Cerebellar cortex (tissue), 1 donor: ENCODE measurements at regions not wholly inside any gene's neighbourhood (a gene's known extent, or its start where the extent isn't known, plus 50 kb on each side); places are given as distances from the start of the nearest gene placed in this dataset.

ENCODE experiments used
- DNase-seq: peaks from one replicate; pipeline ENCODE4 v3.0.0-alpha.2; 2015; ENCODE audit warnings: low spot score

GRCh38 chr3:168394439-168394838 lies 298.7 kb upstream of the GOLIM4 start:
- DNase-seq = no peak

- no peak for DNase-seq
Observed at GRCh38 chr3:168386301-168386700, 290.6 kb upstream of the GOLIM4 start.

- DNase-seq = no peak
Observed at GRCh38 chr3:168384990-168385389, 289.3 kb upstream of the GOLIM4 start.

GRCh38 chr3:168383573-168383972 lies 287.8 kb upstream of the GOLIM4 start:
- no peak for DNase-seq

DNA sequence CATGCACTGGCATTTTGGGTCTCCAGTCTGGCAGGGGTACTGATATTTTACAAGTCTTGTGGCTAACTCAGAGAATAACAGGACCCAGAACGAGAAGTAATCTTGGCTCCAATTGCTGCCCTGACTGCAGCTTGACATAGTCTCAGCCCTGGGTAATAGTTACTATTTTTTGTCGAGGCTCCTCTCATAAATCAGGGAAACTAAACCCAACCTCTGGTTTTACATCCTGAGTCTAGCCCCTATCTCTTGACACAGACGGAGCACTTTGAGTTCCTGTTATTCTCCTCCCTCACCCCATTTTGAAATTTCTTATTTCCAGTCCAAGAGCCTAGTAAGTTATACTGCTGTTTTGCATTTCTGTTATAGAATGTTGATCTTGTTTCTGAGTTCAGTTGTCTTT lies 276.1 kb upstream of the GOLIM4 start:
- DNase-seq = no peak

GRCh38 chr3:168364967-168365366 lies 269.2 kb upstream of the GOLIM4 start:
- no peak for DNase-seq

GRCh38 chr3:168362661-168363247 lies 267.0 kb upstream of the GOLIM4 start:
- no peak for DNase-seq

DNA sequence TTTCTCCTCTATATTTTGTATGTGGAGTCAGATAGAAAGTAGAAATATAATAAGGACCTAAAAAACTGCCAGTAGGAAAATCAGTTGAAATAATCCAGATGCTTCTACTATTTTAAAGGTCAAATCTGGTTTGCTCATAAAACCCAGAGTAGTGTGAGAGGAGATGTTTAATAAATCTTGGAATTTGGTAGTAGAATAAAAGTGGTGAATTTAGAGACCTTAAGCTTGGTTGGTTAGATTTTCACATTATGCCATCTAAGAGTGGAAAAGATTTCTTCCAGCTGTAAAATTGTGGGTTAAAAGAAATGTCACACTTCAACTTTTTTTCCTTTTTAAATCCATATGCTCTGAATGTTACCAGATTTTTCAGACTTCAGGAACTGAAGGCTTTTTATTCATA lies 266.4 kb upstream of the GOLIM4 start:
- no peak for DNase-seq

DNA sequence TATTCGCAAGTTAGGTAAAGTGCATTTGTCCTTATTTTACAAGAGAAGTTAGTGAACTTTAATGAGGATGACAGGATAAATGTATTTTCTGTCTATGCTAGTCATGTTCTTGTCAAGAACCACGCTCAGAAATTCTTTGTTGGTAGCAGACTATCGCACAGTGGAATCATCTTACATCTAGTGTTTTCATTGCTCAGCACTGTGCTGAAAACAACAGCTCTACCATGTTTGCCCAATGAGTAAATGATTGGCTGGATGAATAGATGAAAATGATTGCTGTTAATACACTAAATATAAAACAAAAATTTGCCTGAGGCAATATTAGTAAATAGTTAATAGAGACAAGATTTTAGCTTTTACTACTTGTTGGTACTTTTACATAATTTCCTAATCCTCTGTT lies 265.3 kb upstream of the GOLIM4 start:
- DNase-seq = no peak

- no peak for DNase-seq
Observed at GRCh38 chr3:168342946-168343850, 247.5 kb upstream of the GOLIM4 start.

DNA sequence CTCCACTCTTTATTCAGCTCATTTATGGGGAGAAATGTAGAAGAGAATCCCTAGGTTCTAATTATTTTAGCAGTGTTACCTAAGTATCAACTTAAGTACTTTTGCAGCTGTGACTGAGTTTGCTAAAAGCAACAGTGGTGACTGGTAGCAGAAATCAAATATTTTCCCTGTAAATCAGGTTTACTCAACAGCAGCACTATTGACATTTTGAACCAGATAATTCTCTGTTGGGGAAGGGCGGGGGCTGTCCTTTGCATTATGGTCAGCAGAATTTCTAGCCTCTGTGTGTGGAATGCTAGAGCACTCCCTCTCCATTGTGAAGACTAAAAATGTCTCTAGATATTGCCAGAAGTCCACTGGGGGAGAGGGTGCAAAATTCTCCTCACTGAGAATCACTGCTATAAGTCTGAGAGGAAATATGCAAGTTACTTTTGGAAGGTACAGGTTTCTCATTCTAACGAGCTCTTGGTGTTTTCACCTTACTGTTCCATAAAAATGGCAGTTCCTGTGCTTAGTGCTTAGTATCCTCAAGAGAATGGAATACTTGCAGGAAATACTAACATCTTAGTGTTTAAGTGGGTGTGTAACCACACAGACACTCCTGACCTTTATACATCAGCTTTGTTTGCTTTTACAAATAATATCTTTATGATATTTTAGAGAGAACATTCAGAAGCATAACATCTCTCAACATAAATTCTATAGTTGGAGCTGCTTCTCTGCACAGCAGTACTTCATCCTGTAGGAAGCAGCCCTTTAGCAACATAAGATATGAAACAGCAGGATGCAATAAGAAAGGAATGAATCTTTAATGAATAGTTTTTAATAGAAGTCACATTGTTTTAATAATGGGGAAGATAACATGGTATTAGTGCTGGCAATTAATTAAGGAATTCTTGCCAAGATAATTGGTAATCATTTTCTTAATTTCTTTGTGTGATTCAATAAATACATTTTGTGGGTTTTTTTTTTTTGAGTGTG lies 246.5 kb upstream of the GOLIM4 start:
- DNase-seq = no peak

DNA sequence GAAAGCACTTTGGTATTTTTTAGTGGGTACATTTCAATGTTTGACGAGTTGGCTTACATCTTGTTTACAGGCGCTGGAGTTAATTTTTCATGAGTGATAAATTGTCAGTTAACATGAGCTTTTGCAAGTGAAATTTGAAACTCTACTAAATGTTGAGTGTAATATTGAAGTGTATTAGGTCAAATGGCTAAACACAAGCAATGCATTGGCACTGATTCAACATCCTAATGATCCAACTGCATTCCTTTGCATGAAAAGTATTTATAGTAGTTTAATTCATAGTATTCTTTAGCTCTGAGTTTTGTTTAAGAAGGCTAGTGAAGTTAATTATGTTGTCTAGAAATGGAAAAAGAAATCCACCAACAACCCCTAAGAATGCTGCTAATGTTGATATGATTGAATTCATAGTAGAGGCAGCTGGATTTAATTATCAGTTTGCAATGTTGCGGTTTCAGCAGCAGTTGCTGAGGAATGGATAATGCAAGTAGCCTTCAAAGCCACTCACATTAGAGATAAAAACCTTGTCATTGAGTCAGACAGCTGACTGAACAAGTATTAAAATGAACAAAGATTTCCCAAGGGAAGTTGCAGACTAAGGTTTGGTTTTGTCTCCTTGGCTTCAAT lies 245.6 kb upstream of the GOLIM4 start:
- no peak for DNase-seq

GRCh38 chr3:168338161-168338560 lies 242.4 kb upstream of the GOLIM4 start:
- DNase-seq = no peak

DNA sequence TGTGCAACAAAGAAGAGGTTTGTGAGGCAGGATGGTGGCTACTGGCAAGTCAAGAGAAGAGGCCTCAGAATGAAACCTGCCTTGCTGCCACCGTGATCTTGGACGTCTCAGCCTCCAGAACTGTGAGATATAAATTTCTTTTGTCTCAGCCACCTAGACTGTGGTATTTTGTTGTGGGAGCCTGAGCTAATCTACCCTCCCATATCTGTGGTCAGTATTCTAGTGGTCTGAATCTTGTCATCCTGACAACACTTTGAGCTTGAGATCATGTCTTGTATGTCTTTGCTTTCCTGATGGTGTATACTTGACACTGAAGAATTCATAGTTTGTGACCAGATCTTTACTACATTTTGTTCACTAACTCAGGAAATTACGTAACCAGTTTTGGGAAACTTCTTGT lies 240.6 kb upstream of the GOLIM4 start:
- DNase-seq = no peak

DNA sequence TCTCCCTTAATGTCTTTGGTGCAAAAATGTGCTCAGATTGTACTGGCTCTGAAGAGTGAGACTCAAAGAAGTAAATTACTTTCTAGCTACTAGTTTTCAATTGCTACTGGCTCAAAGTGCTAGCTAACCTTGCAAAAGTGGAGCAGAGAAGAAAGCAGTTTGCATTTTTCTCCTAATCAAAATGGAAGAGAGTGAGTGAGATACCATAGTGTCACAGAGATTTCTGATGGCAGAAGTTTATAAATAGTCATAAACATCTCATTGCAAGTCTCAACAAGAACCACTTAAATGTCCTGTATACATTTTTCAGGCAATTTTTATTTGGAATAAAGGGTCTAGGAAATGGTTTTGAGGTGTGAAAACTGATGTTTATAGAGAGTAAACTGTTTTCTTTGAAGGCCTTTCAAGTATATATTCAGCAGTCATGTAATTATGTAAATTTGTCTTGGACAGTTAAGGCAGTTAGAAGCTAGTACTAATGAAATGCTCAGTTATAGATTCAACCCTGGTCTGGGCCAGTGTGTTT lies 237.7 kb upstream of the GOLIM4 start:
- no peak for DNase-seq

- no peak for DNase-seq
Observed at GRCh38 chr3:168331756-168332155, 236.0 kb upstream of the GOLIM4 start.

DNA sequence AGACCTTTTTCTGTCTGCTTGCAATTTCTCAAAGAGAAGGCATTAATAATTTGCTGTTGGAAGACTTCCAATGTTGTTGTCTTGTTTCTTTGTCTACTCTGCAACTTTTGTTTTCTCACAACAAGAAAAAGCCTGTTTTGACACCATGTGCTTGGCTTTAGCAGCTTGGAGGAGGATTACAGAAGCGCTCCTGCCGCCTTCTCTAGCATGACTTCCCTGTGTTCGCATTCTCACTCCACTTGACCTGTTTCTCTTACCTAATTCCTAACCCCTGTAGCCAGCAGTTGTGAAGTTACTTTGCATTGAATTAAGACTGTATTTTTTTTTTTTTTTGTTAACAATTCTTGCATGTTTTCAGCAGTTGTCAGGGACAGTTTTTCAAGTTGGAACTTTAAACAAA lies 235.3 kb upstream of the GOLIM4 start:
- DNase-seq = no peak

GRCh38 chr3:168327856-168328255 lies 232.1 kb upstream of the GOLIM4 start:
- DNase-seq = no peak

DNA sequence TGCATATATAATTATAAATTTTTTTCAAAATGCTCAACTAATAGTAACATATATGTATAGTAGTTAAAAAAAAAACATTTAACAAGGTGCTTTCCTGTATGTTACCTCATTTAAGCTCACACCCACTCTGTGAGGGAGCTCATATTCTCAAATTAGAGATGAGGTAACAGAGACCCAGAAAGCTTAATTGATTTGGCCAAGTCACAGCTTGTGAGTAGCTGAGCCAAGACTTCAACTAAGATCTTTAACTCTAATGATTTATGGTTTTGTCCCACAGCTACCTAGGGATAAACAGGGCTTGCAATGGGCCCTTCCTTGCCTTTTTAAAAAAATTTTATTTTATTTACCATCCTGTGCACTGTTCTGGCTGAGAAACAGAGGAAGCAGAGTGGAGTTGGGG lies 230.0 kb upstream of the GOLIM4 start:
- DNase-seq = no peak

DNA sequence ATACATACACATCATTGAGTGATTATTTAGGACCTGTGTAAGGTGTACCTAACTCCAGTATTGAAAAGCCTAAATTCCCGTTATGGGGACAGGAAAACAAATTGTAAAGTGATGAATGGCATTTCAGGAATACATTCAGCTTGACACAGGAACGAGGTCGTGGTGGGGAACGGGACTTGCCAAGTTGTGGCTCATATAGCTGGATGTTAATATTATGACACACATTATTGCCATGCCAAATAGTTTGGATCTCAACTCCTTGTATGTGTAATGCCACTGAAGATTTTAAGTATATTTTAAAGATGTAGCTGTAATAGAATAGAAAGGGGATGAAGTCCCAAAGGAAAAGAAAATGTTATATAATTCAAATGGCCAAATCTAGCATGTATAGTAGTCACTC lies 227.2 kb upstream of the GOLIM4 start:
- DNase-seq = no peak

- DNase-seq = no peak
Observed at GRCh38 chr3:168314166-168314565, 218.4 kb upstream of the GOLIM4 start.

DNA sequence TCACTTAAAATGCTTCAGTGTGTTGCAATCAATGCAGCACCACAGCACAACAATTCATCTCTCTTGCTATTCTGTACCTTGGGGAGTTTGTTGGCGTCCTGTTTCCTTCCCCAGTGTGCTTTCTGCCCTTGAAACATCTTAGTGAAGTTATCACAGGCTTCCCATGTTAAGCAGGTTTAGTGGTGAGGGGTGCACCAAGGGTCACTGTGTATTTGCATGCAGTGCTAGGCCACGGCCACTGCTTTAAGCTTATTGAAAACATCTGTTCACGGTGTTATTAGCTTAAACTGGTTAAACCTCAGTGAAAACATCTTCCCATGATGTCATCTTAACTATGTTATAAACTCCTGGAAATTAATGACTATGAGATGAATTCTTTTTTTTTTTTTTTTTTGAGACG lies 217.3 kb upstream of the GOLIM4 start:
- DNase-seq = no peak
